NCI-H2196 treated with DMSO at 0.1 percent for 48 hours (cell line): ENCODE measurements at regions not wholly inside any gene's neighbourhood (a gene's known extent, or its start where the extent isn't known, plus 50 kb on each side); places are given as distances from the start of the nearest gene placed in this dataset.

ENCODE experiments used
- DNase-seq: peaks from one replicate; lab custom pipeline; 2025; ENCODE audit not compliant: unreplicated experiment; lab: John Stamatoyannopoulos, UW

DNA sequence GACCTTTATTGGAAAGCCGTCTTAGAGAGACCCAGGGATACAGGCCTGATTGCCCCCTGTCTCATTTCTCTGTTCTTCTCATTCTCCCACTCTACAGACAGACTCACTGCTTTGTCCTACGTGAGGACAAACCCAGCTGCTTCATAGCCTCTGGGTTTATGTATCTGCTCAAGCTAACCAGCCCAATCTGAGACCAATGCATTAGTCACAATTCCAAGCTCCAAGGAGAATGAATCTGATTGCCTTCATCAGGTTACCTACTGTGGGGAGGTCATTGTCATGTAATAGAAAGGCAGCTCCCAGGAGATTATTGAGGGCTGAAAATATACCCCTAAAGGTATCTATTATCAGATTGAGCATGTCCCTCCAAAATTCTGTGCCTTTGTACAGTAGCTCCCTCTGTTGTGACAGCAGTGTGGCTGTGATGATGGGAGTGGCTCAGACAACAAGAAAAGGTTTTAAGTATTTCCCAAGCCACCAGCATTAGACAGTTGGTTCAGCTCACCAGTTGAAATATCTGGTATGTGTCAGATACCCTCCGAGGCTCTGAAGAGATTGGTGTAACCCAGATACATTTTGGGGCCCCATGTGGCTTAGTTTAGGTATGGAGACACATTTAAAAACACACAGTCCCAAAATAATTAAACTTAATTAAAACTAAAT, 123.1 kb upstream of the EEPD1 start:
- no peak for DNase-seq

DNA sequence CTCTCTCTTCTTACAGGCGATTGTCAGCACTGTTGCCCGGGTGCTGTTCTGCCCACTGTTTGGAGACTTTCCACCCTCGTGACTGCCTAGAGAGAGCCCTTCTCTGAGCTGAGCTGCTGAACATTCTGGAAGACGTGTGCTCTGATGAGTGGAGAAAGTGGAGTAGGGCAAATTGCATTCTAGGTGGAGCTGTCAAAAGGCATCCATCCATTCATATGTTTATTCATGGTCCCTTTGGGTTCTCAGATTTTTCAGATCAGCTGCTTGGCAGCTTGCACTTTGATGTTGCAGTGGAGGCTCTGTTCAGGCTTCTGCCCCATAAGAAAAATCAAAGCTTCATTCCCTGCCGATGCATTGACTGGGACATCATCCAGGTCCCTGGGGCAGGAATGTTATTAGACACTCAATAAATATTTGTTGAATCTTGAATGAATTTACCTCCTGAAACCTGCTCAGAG, 120.7 kb upstream of the EEPD1 start:
- DNase-seq: no peak

DNA sequence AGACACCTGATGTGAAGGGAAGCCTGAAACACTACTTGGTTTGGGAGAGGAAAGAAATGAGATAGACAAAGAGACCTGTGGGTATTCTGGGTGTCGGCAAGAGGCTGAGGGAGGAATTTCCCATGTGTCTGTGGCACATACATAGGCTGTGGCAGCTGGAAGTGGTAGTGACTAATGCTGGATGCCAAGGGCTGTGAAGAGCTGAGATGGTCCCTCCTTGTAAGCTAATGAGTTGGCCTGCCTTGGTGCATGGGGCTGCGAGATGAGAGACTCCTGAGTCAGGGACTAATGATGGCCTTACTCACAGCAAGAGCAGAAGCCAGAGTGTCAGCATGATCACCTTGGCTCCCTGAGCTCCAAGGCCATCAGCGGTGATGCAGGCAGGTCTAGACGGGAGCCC, 119.0 kb upstream of the EEPD1 start:
- no peak for DNase-seq

DNA sequence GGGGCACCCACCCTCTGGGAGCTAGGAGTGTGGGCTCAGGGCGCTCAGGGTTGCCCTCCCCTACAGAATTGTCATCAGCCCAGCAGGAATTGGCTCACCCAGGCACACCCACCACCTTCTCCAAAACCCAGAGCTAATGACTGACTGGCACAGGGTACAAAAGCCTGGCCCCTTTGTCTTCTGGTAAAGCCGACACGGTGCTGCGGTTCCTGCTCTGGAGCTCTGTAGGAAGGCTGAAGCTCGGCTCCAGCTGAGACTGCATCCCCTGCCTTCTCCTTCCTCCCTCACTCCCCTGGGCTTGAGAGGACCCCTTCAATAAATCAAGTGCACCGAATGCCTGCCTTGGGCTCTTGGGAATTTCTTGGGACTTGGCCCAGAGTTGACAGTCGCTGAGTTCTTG, 117.9 kb upstream of the EEPD1 start:
- DNase-seq: no peak

DNA sequence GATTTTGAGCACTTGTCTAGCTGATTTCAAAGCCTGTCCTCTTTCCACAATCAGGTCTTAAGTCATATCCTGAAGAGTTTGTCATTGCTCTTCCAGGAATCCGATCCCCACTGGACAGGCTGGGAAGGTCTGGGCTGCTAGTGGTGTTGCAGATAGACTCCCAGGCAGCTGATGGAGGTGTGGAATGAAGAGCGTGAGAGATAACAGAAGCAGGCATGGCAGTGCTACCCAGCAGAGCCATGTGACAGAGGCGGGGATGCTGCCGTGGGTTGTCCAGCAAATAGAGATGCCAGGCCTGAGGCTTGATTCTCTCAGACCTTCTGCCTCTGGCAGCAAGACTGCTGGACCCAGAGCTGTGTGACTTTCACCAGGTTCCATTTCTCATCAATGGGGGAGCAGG, 116.5 kb upstream of the EEPD1 start:
- no peak for DNase-seq

DNA sequence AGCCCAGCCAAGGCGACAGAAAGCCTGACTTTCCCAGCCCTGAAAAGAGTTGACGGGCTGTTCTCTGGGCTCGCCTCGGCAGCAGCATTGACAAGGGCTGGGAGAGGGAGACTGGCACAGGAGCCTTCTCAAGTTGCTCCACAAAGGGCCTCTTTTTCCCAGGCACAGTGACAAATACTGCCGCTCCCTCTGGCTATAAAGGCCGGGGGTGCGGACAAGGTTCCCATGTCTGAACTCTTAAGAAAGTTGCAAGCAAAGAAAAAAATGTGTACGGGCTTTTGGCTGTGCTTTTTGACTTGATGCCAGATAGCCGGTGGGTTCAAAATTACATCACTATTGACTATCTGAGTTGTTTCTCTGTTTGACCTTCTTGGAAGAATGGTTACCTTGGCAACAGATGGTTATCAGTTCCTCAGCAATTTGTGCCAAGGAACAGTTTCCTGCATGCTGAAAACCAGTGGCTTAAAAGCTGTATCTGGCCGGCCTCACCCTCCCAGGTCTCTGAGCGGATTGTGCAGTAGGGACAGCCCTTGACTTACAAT, 115.9 kb upstream of the EEPD1 start:
- DNase-seq: peak; percentile 41

DNA sequence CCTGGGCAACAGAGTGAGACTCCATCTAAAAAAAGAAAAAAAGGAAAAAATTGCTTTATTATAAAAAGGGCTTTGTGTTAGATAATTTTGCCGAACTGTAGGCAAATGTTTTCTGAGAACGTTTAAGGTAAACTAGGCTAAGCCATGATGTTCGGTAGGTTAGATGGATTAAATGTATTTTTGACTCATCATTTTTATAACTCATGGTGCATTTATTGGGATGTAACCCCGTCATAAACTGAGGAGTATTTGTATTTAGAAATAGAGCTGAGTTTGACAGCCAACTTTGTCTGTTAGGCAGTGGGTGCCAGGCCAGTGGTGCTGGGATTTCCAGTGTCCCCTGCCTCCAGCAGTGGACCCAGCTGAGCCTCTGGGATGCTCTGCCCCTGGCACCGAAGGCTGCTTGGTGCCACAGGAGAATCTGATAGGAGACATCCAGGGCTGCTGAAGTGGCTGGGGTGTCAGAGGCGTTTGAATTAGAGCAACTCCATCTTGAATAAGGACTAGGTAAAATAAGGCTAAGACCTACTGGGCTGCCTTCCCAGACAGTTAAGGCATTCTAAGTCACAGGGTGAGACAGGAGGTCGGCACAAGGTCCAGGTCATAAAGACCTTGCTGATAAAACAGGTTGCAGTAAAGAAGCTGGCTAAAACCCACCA, 114.9 kb upstream of the EEPD1 start:
- DNase-seq: no peak

DNA sequence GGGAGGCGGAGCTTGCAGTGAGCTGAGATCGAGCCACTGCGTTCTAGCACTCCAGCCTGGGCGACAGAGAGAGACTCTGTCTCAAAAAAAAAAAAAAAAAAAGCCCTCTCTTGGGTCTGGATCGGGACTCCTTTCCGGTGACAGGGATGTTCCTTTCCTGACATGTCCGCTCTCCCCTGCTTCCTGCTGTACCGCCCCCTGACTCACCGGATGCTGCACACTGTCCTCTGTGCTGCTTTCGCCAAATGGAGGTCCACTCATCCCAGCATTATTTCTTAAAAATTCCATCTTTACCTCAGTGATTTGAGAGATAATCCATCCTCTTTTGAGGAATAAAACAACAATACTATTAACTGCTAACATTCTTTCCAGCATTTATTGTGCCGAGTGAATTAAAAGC, 113.8 kb upstream of the EEPD1 start:
- no peak for DNase-seq

DNA sequence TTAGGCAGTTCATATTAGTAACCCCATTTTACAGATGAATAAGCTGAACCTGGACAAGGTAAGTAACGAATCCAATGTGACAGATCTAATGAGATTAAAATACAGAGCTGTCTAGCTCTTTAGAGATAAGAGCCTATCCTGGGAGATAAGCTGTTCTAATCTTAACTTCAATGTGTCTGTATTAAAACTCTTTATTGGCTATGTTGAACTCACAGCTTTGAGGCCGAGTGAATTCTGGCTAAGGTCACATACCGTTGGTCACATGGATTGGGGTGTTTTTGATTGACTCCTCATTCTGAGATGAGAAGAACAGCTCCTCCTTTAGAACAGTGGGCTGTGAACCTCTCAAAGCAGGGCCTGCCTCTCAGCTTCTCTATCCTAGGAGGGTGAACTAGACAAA, 113.4 kb upstream of the EEPD1 start:
- no peak for DNase-seq

DNA sequence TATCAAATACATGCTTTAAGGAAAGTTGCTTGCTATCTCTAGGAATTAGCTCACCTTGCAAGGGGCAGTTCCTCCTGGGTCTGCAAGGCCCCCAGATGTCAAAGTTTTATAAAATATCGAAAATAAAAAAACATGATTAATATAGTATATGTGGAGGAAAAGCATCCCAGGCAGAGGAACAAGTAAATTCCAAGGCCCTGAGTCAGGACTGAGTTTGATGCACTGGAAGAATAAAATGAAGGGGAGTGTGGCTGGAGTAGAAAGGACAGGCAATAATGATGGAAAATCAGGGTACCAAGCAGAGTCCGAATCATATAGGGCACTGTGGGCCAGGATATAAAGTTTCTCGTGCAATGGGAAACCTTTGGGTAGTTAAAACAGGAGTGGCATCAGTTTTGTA, 112.4 kb upstream of the EEPD1 start:
- no peak for DNase-seq

DNA sequence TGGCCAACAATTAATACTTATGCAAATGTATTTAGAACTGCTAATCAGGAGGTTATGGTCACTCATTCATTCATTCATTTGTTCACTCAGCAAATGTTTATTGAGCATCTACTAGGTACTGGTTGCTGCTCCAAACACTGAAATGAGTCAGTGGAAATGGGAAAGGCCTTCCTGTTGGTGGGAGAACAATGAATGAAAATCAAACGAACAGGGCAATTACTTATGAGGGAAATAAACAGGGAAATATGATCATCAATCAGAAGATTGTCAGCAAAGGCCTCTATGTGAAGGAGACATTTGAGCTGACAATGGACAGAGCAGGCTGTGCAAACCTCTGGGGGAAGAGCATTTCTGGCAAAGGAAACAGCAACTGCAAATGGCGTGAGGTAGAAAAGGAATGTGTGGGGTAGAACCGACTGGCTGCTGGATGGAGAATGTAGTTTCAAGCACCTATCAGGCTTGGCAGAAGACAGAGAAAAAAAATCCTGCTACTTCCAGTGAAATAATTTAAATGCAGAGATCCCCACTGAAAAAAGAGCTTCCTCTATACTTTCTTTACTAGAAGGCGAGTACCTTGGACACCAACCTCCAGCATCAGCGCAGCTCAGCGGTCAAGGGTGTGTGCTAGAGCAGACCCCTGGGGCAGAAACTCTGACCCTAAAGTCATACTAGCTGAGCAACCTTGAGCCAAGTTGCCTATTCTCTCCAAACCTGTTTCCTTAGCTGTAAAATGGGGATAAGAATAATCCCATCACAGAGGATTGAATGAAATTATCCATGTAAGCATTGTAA, 108.8 kb upstream of the EEPD1 start:
- DNase-seq: no peak

DNA sequence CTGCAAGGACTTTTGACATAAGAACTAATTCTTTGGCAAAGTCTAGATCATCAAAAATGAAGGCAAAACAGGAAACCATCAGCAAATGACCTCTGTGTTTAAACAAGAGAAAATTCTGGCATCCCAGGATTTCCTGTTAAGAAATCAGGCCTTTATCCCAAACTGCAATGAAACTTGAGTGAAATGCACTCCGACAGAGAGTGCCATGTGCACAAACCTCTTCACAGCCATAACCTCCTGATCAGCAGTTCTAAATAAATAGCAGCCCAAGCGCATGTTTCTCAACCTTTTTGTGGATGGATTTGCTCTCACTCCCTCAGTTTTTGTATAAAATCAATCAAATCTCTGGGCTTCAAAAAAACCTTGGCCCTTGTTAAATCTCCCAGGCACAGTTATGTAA, 107.7 kb upstream of the EEPD1 start:
- no peak for DNase-seq

DNA sequence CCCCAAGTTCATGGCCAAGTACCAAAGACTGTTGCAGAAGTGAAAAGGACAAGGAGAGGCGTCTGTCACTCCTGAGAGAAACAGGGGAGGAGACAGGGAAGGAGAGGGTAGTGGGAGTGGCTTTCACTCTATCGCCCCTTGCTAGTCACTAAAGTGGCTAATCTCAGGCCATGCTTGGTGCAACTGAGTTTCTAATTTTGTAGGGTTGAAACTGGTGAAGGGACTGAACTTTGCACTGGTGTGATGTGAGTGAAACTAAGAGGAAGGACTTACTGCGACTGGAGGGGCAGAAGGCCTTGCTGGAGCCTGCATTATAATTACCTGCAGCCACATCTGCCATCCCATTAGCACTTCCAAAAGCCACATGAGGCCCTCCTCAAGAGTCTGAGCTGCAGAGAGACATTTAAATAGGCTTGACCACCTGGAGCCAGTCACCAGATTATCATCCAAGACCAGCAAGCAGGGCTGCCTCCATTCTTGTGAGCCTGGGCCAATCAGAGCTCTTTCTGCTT, 107.2 kb upstream of the EEPD1 start:
- DNase-seq: no peak

DNA sequence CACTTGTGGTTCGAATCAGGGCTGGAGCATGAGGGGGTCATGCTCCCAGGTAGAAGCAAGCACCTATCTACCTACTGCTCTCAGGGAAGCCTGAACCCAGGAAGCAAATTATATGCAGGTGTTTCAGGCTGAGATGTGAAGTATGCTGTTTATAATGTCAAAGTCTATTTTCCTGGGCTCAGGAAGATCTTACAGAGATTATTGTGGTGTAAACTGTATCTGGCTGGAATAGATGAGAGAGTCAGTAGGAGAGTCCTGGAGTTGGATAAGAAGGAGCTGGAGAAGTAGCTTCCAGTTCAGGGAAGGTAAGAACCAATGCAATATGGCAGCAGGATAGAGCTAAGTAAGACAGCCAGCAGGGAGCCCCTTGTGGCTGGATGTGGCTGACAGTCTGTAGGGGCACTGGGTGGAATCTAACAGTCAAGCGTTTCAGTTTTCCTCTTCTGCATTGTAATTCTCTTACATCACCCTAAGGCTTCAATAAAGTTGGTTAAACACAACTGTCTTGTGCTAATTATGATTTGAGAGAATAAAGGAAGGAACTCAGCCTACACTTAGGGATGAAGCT, 105.9 kb upstream of the EEPD1 start:
- DNase-seq: no peak

DNA sequence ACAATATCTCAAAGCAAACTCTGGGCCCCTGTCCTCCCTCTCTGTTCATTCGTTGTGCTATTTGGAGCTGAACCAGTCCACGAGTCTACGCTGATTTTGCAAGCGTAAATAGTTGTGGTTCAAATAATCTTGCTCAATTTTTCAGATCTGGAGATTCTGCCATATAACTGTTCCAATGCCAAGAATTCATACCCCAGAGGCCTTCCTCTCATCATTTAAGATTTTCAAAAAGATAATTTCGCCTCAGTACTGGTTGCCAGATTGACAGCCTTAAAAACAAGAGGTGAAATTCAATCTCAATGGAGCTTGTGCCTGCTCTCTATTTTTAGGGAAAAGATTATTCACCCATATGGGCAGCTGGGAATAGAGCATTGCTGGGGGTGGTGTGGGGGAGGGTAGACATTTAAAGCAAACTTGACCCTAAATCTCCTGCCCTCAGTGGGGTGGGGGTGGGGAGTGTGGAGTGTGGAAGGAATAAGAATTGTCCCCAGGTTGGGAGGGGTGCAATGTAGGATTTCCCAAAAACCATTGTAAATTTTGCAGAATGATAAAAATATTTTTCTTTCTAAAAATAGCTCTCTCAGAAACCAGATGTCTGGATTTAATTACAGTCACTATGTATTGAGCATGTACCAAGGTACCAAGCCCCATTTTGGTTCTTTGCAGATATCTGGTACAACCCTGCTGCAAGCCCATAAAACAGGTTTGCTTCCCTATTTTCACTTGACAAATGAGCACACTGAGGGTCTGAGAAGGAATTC, 104.7 kb upstream of the EEPD1 start:
- no peak for DNase-seq

DNA sequence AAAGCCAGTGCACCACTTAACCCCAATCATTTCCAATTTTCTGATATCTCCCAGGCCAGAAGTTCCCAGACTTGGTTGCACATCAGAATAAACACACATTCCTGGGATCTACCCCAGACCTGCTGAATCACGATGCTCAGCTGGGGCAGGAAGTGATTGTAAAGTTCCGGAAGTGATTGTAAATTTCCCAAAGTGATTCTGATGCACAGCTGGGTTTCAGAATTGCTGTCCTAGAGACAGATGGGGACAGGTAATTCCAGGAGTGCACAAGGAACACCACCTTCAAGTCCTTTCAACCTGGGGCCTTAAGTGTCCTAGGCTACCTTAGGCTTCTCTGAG, 104.2 kb upstream of the EEPD1 start:
- DNase-seq: no peak

DNA sequence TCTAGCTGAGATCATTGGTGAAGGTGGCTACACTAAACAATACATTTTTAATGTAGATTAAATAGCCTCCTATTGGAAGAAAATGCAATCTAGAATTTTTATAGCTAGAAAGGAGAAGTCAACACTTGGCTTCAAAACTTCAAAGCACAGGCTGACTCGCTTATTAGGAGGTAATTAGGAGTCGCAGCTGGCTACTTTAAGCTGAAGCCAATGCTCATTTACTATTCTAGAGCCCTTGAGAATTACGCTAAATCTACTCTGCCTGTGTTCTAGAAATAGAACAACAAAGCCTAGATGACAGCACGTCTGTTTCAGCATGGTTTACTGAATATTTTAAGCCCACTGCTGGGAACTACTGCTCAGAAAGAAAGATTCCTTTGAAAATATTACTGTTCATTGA, 101.6 kb upstream of the EEPD1 start:
- no peak for DNase-seq

DNA sequence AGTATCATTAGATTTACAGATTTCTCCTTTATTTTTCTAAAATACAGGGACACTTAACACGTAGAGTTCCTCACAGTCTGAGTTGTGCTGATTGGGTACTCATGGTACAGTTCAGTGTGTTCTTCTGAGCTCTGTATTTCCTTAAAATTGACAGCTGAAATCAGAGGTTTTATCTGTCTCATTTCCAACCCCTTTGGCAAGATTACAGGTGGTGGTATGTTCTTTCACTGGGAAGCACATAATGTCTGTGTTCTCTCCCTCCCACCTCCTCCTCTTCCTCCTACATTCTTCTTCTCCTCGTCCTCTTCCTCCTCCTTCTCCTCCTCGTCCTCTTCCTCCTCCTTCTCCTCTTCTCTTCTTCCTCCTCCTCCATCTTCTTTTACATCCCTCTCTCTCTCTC, 99.5 kb upstream of the EEPD1 start:
- DNase-seq: no peak

DNA sequence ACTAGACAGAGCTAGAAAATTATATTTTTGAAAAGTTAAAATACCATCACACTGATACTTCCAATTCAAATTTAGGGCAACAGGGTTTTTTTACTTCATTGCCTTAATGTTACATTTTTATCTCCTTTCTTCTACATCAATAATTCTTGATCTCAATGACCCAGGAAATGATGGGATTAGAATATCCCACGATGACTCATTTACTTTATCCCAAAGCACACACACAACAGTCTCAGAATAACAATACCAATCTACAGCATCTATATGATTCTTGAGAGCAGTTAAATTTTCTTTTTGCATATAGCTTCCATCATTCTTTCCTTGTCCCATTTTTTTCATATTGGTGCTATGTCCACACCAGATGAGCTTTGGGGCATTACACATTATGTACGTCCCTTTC, 98.4 kb upstream of the EEPD1 start:
- no peak for DNase-seq

DNA sequence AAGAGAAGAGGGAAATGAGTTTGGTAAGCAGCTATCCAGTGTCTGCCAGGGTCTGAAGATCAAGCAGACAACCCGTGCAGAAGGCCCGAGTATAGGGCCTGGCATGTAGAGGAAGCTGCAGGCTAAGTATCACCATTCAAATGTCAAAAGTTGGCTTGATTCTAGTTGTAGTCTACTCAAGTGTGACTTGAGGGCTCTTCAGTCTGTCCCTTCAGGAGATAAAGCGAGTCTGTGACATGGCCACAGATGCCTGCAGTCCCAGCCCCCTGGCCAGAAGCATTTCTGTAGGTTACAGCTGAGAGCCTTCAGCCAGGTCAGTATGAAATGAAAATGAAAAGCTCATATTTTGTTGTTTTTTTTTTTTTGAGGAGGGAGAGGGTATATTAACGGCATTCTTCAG, 97.8 kb upstream of the EEPD1 start:
- no peak for DNase-seq

DNA sequence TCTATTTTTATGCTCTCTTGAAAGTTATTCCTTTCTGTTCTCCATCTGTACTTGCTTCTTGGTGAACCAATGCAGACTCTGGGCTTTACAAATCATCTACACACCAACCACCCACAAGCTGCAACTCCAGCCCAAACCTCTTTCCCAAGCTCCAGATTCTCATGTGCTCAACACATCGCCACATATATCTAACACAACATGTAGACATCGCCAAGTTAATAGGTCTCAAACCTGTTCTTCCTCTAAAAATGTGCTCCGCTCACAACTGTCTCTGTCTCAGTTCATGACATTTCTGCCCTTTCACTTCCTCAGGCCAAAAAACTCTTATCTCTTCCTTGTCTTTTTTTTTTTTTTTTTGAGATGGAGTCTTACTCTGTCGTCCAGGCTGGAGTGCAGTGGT, 95.7 kb upstream of the EEPD1 start:
- no peak for DNase-seq
